ENCODE measurements at regions not wholly inside any gene's neighbourhood (a gene's known extent, or its start where the extent isn't known, plus 50 kb on each side); places are given as distances from the start of the nearest gene placed in this dataset.
A peak's percentile ranks its signal among the peaks of the same experiment; 100 is the strongest.

DNA sequence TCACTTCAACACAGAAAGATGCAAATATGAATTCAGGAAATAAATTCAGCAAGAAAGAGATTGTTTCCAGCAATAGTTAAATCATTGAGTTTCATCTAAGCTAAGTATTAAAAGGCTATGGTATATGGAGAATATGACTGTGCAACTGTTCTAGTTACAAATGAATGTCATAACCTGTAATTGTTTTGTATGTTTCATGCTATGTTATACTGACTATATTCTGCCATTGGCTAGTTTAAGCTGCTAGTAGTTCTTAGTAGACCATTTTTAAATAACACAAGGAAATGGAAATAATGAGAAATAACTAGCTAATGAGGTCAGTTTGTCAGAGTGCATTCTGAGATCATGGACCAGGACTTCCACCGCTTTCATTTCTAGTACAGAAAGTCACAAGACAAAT lies 1154.9 kb upstream of the TMEFF2 start:
- no peak overlapping the region for H3K4me3 ChIP-seq (ENCODE audit: low read depth in 2 of 2, low read length in 1 of 2)
- POLR2A ChIA-PET: no interaction called here
- no peak for DNase-seq
- no peak overlapping the region for H3K4me2 ChIP-seq
- H3K9me2 ChIP-seq: no peaks in the 10 kb centered on the region
- H3K36me3 ChIP-seq (replicated peaks in 1 of 2; ENCODE audit: control insufficient read depth in 1 of 2, insufficient read depth in 2 of 2, low read length in 1 of 2): no peaks in the 10 kb centered on the region
- no peak overlapping the region for H2AFZ ChIP-seq (ENCODE audit: low read depth)
- no peaks in the 10 kb centered on the region for H3K79me2 ChIP-seq (ENCODE audit: insufficient read depth)
- CTCF ChIA-PET: no interaction called here
- no peaks in the 10 kb centered on the region for H3K9me3 ChIP-seq
- H3K27me3 ChIP-seq (ENCODE audit: insufficient read depth): no peaks in the 10 kb centered on the region
- TF ChIP-seq NRF1 (IDR thresholded peaks at IDR 0.05; ENCODE audit: low read depth, low read length): no peak
- no peak for TF ChIP-seq EZH2phosphoT487 (IDR thresholded peaks at IDR 0.05; ENCODE audit: borderline replicate concordance, low read depth)
- no peak for TF ChIP-seq TEAD4 (IDR thresholded peaks at IDR 0.05; ENCODE audit: borderline replicate concordance, insufficient read depth)
- 88% methylated on average over 1 of the region's 1 CpG for WGBS (ENCODE audit: low lambda C conversion rate)
- H3K27ac ChIP-seq (ENCODE audit: low read depth in 2 of 2, low read length in 1 of 2): no peak overlapping the region
- no peaks in the 10 kb centered on the region for H3F3A ChIP-seq (replicated peaks; ENCODE audit: insufficient read depth)
- H3K9ac ChIP-seq: no peak overlapping the region
- no peaks in the 10 kb centered on the region for H3K4me1 ChIP-seq (ENCODE audit: control insufficient read depth in 1 of 2, insufficient read depth in 2 of 2, low read depth in 1 of 2, low read length in 1 of 2)
- H4K20me1 ChIP-seq (ENCODE audit: insufficient read depth): no peaks in the 10 kb centered on the region

DNA sequence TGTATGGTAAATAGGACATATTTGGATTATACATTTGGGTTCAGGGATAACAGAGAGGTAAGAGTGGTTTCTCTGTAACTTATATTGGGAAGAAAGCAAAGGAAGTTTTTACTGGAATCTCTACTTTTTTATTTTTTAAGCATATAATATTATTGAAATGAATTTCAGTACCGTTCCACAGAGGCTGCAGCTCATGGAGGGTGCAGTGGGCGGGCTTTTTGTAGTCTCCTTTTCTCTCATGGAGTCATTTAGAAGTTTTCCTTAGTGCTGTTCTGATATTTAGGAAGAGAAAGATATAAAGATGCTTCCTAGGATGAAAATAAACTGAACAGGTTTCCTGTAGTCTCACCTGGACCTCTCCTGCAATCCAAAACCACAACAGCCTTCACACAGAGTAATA lies 1153.3 kb upstream of the TMEFF2 start:
- H3K9ac ChIP-seq: no peak overlapping the region
- H3K79me2 ChIP-seq (ENCODE audit: insufficient read depth): no peaks in the 10 kb centered on the region
- H3K4me1 ChIP-seq (ENCODE audit: control insufficient read depth in 1 of 2, insufficient read depth in 2 of 2, low read depth in 1 of 2, low read length in 1 of 2): no peaks in the 10 kb centered on the region
- no peaks in the 10 kb centered on the region for H3F3A ChIP-seq (replicated peaks; ENCODE audit: insufficient read depth)
- peak overlapping the region in 1 of 2 experiments; percentile 9; a peak in 1 of 4 replicates for H3K4me3 ChIP-seq (ENCODE audit: low read depth in 2 of 2, low read length in 1 of 2)
- H3K4me2 ChIP-seq: peak overlapping the region; percentile 44; the same call in 1 of the 2 replicates
- H3K27me3 ChIP-seq (ENCODE audit: insufficient read depth): no peaks in the 10 kb centered on the region
- H2AFZ ChIP-seq (ENCODE audit: low read depth): peak overlapping the region; percentile 87
- WGBS (ENCODE audit: low lambda C conversion rate): 85% methylated on average over 2 of the region's 2 CpGs
- ChIA-PET CTCF (no interaction called here), POLR2A (no interaction called here)
- no peaks in the 10 kb centered on the region for H3K36me3 ChIP-seq (replicated peaks in 1 of 2; ENCODE audit: control insufficient read depth in 1 of 2, insufficient read depth in 2 of 2, low read length in 1 of 2)
- H3K9me3 ChIP-seq: no peaks in the 10 kb centered on the region
- H4K20me1 ChIP-seq (ENCODE audit: insufficient read depth): no peaks in the 10 kb centered on the region
- TF ChIP-seq, protein P1, sequence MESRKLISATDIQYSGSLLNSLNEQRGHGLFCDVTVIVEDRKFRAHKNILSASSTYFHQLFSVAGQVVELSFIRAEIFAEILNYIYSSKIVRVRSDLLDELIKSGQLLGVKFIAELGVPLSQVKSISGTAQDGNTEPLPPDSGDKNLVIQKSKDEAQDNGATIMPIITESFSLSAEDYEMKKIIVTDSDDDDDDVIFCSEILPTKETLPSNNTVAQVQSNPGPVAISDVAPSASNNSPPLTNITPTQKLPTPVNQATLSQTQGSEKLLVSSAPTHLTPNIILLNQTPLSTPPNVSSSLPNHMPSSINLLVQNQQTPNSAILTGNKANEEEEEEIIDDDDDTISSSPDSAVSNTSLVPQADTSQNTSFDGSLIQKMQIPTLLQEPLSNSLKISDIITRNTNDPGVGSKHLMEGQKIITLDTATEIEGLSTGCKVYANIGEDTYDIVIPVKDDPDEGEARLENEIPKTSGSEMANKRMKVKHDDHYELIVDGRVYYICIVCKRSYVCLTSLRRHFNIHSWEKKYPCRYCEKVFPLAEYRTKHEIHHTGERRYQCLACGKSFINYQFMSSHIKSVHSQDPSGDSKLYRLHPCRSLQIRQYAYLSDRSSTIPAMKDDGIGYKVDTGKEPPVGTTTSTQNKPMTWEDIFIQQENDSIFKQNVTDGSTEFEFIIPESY (IDR thresholded peaks at IDR 0.05; ENCODE audit: borderline replicate concordance, low read depth): no peak
- TF ChIP-seq ELF1 (IDR thresholded peaks at IDR 0.05) (no peak), TEAD4 (IDR thresholded peaks at IDR 0.05; ENCODE audit: borderline replicate concordance, insufficient read depth) (no peak), NFIC (IDR thresholded peaks at IDR 0.05; ENCODE audit: borderline replicate concordance) (no peak), MXI1 (IDR thresholded peaks at IDR 0.05; ENCODE audit: low read depth, low read length) (no peak), NRF1 (IDR thresholded peaks at IDR 0.05; ENCODE audit: low read depth, low read length) (no peak), FOXM1 (IDR thresholded peaks at IDR 0.05; ENCODE audit: low read depth) (no peak), TCF12 (IDR thresholded peaks at IDR 0.05) (no peak), RFX5 (IDR thresholded peaks at IDR 0.05; ENCODE audit: low read length) (no peak), POLR2AphosphoS5 (IDR thresholded peaks at IDR 0.05; ENCODE audit: low read depth, low read length) (no peak), GABPA (IDR thresholded peaks at IDR 0.05; ENCODE audit: low read depth) (no peak), RAD21 (IDR thresholded peaks at IDR 0.05; ENCODE audit: low read length) (no peak)
- TF ChIP-seq, protein P2, sequence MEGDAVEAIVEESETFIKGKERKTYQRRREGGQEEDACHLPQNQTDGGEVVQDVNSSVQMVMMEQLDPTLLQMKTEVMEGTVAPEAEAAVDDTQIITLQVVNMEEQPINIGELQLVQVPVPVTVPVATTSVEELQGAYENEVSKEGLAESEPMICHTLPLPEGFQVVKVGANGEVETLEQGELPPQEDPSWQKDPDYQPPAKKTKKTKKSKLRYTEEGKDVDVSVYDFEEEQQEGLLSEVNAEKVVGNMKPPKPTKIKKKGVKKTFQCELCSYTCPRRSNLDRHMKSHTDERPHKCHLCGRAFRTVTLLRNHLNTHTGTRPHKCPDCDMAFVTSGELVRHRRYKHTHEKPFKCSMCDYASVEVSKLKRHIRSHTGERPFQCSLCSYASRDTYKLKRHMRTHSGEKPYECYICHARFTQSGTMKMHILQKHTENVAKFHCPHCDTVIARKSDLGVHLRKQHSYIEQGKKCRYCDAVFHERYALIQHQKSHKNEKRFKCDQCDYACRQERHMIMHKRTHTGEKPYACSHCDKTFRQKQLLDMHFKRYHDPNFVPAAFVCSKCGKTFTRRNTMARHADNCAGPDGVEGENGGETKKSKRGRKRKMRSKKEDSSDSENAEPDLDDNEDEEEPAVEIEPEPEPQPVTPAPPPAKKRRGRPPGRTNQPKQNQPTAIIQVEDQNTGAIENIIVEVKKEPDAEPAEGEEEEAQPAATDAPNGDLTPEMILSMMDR (IDR thresholded peaks at IDR 0.05): no peak
- TF ChIP-seq, protein P3, sequence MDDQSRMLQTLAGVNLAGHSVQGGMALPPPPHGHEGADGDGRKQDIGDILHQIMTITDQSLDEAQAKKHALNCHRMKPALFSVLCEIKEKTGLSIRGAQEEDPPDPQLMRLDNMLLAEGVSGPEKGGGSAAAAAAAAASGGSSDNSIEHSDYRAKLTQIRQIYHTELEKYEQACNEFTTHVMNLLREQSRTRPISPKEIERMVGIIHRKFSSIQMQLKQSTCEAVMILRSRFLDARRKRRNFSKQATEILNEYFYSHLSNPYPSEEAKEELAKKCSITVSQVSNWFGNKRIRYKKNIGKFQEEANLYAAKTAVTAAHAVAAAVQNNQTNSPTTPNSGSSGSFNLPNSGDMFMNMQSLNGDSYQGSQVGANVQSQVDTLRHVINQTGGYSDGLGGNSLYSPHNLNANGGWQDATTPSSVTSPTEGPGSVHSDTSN (IDR thresholded peaks at IDR 0.05): no peak
- TF ChIP-seq, protein P4, sequence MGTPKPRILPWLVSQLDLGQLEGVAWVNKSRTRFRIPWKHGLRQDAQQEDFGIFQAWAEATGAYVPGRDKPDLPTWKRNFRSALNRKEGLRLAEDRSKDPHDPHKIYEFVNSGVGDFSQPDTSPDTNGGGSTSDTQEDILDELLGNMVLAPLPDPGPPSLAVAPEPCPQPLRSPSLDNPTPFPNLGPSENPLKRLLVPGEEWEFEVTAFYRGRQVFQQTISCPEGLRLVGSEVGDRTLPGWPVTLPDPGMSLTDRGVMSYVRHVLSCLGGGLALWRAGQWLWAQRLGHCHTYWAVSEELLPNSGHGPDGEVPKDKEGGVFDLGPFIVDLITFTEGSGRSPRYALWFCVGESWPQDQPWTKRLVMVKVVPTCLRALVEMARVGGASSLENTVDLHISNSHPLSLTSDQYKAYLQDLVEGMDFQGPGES (IDR thresholded peaks at IDR 0.05; ENCODE audit: low read depth, low read length): no peak
- TF ChIP-seq, protein P5, sequence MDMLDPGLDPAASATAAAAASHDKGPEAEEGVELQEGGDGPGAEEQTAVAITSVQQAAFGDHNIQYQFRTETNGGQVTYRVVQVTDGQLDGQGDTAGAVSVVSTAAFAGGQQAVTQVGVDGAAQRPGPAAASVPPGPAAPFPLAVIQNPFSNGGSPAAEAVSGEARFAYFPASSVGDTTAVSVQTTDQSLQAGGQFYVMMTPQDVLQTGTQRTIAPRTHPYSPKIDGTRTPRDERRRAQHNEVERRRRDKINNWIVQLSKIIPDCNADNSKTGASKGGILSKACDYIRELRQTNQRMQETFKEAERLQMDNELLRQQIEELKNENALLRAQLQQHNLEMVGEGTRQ (IDR thresholded peaks at IDR 0.05; ENCODE audit: borderline replicate concordance, low read depth, low read length): no peak
- H3K9me2 ChIP-seq: no peaks in the 10 kb centered on the region
- H3K27ac ChIP-seq (ENCODE audit: low read depth in 2 of 2, low read length in 1 of 2): no peak overlapping the region
- DNase-seq: no peak
